ENCODE measurements at regions not wholly inside any gene's neighbourhood (a gene's known extent, or its start where the extent isn't known, plus 50 kb on each side); places are given as distances from the start of the nearest gene placed in this dataset.

- TF ChIP-seq CTCF (IDR thresholded peaks at IDR 0.05; ENCODE audit: low read depth, low read length): no peak
- DNase-seq (ENCODE audit: extremely low read depth, low read depth): peak; percentile 8
Observed at GRCh38 chr4:177596035-177596434, 153.8 kb upstream of the AGA start.

GRCh38 chr4:177596991-177597390 lies 154.8 kb upstream of the AGA start:
- TF ChIP-seq CTCF (IDR thresholded peaks at IDR 0.05; ENCODE audit: low read depth, low read length): no peak
- DNase-seq (ENCODE audit: extremely low read depth, low read depth): no peak

- no peak for DNase-seq (ENCODE audit: extremely low read depth, low read depth)
- TF ChIP-seq CTCF (IDR thresholded peaks at IDR 0.05; ENCODE audit: low read depth, low read length): no peak
Observed at GRCh38 chr4:177605252-177605651, 163.0 kb upstream of the AGA start.

GRCh38 chr4:177607111-177607573 lies 164.9 kb upstream of the AGA start:
- DNase-seq (ENCODE audit: extremely low read depth, low read depth): no peak
- no peak for TF ChIP-seq CTCF (IDR thresholded peaks at IDR 0.05; ENCODE audit: low read depth, low read length)

GRCh38 chr4:177611974-177612664 lies 169.9 kb upstream of the AGA start:
- DNase-seq (ENCODE audit: extremely low read depth, low read depth): no peak
- no peak for TF ChIP-seq CTCF (IDR thresholded peaks at IDR 0.05; ENCODE audit: low read depth, low read length)

- TF ChIP-seq CTCF (IDR thresholded peaks at IDR 0.05; ENCODE audit: low read depth, low read length): no peak
- DNase-seq (ENCODE audit: extremely low read depth, low read depth): no peak
Observed at GRCh38 chr4:177612684-177613083, 170.4 kb upstream of the AGA start.

GRCh38 chr4:177632481-177632880 lies 190.2 kb upstream of the AGA start:
- no peak for TF ChIP-seq CTCF (IDR thresholded peaks at IDR 0.05; ENCODE audit: low read depth, low read length)
- no peak for DNase-seq (ENCODE audit: extremely low read depth, low read depth)
